DLD1 (cell line): ENCODE measurements at regions not wholly inside any gene's neighbourhood (a gene's known extent, or its start where the extent isn't known, plus 50 kb on each side); places are given as distances from the start of the nearest gene placed in this dataset.
"Not testable (repeated sequence)": the region's sequence is repeated elsewhere in the genome, so short reads cannot be mapped to it uniquely, and the experiment has no call there.

Experiments used
- in situ Hi-C: cut with HindIII; loops from 2 replicates; pipeline ENCODE4 v1.10.0; 2017; ENCODE audit warnings: low sequenced_read_pairs

- in situ Hi-C loops = no loop called here
These were observed 398.1 kb upstream of the TNRC6C start for GRCh38 chr17:77560381-77560780.

- in situ Hi-C loops = no loop called here
These were observed 397.7 kb upstream of the TNRC6C start for GRCh38 chr17:77560841-77561240.

DNA sequence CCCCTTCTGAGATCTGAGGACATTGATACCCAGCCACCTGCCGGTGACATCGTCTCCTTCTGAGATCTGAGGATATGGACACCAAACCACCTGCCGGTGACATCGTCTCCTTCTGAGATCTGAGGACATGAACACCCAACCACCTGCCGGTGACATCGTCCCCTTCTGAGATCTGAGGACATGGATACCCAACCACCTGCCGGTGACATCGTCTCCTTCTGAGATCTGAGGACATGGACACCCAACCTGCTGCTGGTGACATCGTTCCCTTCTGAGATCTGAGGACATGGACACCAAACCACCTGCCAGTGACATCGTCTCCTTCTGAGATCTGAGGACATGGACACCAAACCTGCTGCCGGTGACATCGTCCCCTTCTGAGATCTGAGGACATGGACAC is 396.1 kb upstream of the TNRC6C start:
- in situ Hi-C loops = not testable (repeated sequence)

DNA sequence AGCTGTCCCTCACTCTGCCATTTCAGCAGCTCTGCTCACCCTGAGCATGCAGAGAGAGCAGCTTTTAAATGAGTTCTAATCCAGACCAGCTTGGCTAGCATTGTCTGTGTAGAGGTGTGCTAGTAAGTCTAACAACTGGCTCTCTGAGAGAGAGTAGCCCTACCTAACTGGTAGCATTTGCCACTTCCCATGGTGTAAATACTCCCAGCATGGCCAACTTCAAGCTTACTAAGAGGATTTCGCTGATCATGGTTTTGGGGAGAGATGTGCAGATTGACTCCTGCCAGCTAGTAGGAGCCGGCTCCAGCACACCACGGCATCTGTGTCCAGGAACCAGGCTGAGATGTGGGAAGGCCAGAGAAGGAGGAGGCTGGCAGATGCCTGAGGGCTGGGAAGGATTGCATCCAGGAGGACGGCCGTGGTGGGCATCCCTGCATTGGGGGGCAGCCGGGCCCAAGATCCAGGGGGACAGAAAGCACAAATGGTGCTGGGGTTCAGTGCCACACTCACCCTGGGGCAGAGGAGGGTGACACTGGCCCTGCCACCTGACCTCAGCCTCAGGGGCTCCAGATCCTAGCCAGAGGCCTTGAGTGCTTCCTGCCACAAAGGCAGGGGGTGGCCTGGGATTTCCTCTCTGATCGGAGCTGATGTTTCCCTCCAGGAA is 394.9 kb upstream of the TNRC6C start:
- in situ Hi-C loops = no loop called here

DNA sequence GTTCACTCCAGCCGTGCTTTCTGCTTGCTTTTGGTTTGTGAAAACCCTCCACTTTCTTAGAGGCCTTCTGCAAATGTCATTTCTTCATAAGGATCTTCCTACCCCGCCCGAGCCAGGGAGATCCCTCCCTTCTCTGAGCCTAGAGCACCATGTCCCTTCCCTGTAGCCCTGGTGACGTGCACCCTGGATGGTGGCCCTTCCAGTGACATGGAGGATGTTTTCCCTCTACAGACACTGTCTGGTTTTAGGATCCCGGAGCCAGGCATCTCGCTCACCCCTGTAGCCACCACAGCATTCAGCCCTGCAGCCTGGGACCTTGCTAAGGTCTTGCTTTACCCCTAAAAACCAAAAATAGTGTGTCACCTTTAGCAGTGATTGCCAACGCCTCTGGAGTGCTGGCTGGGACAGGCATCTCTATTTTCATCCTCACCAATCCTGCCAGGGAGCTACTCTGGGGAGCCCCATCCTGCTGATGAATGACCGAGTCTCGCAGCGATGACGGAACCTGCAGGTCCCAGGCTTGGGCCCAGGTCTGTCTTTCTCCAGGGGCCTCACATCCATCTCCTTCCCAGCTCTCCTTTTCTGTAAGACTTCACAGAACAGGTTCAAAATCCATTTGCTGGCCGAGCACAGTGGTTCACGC is 394.1 kb upstream of the TNRC6C start:
- in situ Hi-C loops = no loop called here

- in situ Hi-C loops = no loop called here
These were observed 393.3 kb upstream of the TNRC6C start for GRCh38 chr17:77565166-77565565.

DNA sequence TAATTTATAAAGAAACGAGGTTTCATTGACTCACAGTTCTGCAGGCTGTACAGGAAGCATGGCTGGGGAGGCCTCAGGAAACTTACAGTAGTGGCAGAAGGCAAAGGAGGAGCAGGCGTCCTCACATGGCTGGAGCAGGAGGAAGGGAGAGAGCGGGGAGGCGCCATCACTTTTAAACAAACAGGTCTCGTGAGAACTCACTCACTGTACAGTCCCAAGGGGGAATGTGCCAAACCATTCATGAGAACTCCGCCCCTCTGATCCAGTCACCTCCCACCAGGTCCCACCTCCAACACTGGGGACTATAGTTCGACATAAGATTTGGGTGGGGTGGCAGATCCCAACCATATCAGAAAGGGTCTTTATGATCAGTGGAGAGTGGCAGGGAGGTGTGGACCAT is 392.4 kb upstream of the TNRC6C start:
- in situ Hi-C loops = no loop called here

GRCh38 chr17:77566566-77567138 is 391.9 kb upstream of the TNRC6C start:
- in situ Hi-C loops = no loop called here

- in situ Hi-C loops = no loop called here
These were observed 390.0 kb upstream of the TNRC6C start for GRCh38 chr17:77568540-77568939.

GRCh38 chr17:77569846-77570564 is 388.5 kb upstream of the TNRC6C start:
- in situ Hi-C loops = no loop called here

DNA sequence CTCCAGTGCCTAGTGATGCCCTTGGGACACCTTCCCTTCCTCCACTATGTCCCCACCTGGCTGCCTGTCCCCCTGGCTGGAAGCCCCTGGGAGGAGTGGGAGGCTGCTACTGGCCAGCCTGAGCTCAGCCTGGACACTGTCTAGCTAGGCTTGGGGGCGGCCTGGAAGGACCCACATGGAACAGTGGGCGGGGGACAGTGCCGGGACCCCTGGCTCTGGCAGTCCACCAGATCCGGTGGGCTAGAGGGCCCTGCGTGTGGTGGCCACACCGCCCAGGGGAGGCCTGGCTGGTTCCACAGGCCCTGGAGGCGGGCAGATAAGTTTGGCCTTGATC is 388.0 kb upstream of the TNRC6C start:
- in situ Hi-C loops = no loop called here

DNA sequence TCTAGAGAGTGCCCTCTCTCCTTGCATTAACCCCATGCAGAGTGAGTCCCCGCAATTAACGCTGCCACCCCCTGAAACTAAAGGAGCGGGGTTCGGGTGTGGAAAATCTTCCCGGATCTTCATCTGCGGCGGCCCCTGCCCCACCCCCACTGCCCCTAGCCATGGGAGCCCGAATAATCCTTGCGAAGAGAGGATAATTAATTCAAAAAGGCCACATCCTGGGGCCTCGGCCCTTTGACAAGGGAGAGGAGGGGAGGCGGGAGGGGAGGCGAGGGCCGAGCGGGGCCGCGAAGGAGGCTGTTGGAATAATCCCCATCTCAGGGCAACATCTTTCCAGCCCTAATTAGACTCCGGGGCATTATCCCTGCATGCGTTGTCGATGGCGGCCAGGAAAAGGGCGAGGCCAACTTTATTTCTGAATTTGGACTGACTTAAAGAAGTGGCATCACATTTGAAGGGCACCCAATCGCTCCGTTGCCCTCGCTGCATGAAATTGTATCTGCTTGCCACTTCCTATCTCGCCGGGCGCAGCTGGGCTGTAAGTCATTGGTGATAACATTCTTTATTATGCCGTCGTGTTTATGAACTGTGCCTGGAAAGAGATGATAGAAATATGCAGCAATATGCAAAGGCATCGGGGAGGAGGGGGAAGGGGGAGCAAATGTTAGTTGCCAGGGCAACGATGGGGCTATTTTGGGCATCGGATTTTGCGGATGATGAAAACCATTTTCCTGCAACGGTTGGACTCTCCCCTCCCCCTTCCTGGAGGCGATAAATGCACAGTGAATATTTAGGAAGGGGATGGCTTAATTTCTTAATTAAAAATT is 387.1 kb upstream of the TNRC6C start:
- in situ Hi-C loops = no loop called here

GRCh38 chr17:77572065-77572601 is 386.4 kb upstream of the TNRC6C start:
- in situ Hi-C loops = no loop called here

DNA sequence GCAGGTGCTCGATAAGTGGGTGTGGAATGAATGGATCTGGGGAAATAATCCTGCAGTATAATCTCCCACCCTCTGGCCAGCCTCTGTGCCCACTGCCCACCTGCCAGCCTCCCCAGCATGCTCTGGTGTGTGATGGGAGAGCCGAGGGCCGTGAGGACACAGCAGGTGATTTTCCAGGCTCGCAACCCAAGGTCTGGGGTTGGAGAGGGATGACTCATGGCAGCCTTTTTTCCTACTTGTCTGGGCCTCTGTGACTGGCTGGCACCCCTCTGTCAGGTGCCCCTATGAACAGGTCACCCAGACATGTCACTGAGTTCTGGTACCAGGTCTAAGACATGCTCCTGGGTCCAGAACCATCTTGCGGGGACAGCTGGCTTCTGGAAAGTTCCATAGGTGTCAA is 385.7 kb upstream of the TNRC6C start:
- in situ Hi-C loops = no loop called here

GRCh38 chr17:77577491-77577890 is 381.0 kb upstream of the TNRC6C start:
- in situ Hi-C loops = no loop called here

DNA sequence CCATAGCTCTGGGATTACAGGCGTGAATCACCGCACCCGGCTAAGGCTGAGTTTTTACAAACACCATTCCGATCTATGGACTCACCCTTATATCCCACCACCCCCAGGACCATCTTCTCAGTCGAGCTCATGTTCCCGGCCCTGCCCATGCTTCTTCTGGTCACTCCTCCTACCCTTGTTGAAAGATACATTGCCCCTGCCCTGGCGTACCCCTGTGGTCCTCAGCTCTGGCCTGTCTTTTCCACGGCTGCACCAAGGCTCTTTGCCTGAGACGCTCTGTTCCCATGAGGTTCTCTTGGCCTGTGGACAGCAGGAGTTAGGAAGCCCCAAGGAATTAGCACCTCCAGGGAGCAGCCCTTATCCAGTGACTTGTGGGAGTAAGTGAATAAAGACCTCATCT is 379.4 kb upstream of the TNRC6C start:
- in situ Hi-C loops = no loop called here

DNA sequence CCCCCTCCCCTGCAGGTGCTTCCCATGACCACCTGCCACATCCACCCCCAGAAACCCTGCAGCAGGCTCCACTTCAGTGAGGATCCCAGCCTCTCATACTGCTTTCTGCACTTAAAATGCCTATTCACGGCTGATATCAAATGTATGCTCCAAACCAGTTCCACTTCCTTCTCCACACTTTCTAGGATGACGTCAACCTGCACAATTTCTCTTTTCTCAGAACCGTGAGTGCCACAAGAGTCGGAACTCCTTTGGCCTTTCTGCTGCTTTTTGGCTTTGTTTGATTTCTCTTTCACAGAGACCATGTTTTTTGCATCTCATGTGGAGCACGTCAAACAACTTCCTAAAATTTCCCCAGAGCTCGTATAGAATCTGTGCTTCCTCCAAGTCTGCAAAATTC is 378.8 kb upstream of the TNRC6C start:
- in situ Hi-C loops = no loop called here

- in situ Hi-C loops = no loop called here
These were observed 377.8 kb upstream of the TNRC6C start for GRCh38 chr17:77580531-77581270.

GRCh38 chr17:77581480-77581879 is 377.0 kb upstream of the TNRC6C start:
- in situ Hi-C loops = no loop called here
